Hepatocyte (in vitro differentiated cells): ENCODE measurements at regions not wholly inside any gene's neighbourhood (a gene's known extent, or its start where the extent isn't known, plus 50 kb on each side); places are given as distances from the start of the nearest gene placed in this dataset.

Experiments used
- DNase-seq: peaks from one replicate; pipeline ENCODE4 v3.0.0-alpha.2; 2016; ENCODE audit warnings: low spot score
- H2AFZ ChIP-seq: fragments of 200-600 bp; sonication (generic); 2 replicates; pipeline ENCODE4 v1.6.0; 2016; ENCODE audit warnings: antibody characterized with exemption, mild to moderate bottlenecking
- H3K27ac ChIP-seq: fragments of 200-600 bp; sonication (generic); 2 replicates; pipeline ENCODE4 v1.5.1; 2016; ENCODE audit warnings: mild to moderate bottlenecking
- H3K27me3 ChIP-seq: fragments of 200-600 bp; sonication (generic); 2 replicates; pipeline ENCODE4 v1.6.1; 2016
- H3K36me3 ChIP-seq: fragments of 200-600 bp; sonication (generic); replicated peaks from 2 replicates; pipeline ENCODE4 v1.5.1; 2016; ENCODE audit warnings: low read depth; ENCODE audit not compliant: insufficient read depth
- H3K4me1 ChIP-seq: fragments of 200-600 bp; sonication (generic); 2 replicates; pipeline ENCODE4 v1.5.1; 2016; ENCODE audit warnings: mild to moderate bottlenecking, moderate library complexity; ENCODE audit not compliant: insufficient read depth
- H3K4me2 ChIP-seq: fragments of 200-600 bp; sonication (generic); 2 replicates; pipeline ENCODE4 v1.6.0; 2016
- H3K4me3 ChIP-seq: fragments of 200-600 bp; sonication (generic); 2 replicates; pipeline ENCODE4 v1.5.1; 2016; ENCODE audit warnings: mild to moderate bottlenecking
- H3K79me2 ChIP-seq: fragments of 200-600 bp; sonication (generic); 2 replicates; pipeline ENCODE4 v1.6.0; 2017; ENCODE audit warnings: mild to moderate bottlenecking
- H3K9me2 ChIP-seq: fragments of 200-600 bp; sonication (generic); replicated peaks from 2 replicates; pipeline ENCODE4 v1.6.0; 2017; ENCODE audit warnings: mild to moderate bottlenecking; ENCODE audit not compliant: insufficient read depth
- H3K9me3 ChIP-seq: fragments of 200-600 bp; sonication (generic); 2 replicates; pipeline ENCODE4 v1.5.1; 2016; ENCODE audit warnings: low read depth, mild to moderate bottlenecking
- H4K20me1 ChIP-seq: fragments of 200-600 bp; sonication (generic); 2 replicates; pipeline ENCODE4 v1.6.0; 2016; ENCODE audit warnings: mild to moderate bottlenecking; ENCODE audit not compliant: insufficient read depth, poor library complexity, severe bottlenecking
- EZH2 ChIP-seq: fragments of 200-600 bp; sonication (generic); IDR thresholded peaks from 2 replicates; pipeline ENCODE4 v1.6.1; 2016; ENCODE audit warnings: antibody characterized with exemption, mild to moderate bottlenecking, borderline replicate concordance
- EZH2phosphoT487 ChIP-seq: fragments of 200-600 bp; sonication (generic); IDR thresholded peaks from one replicate; pipeline ENCODE4 v1.6.1; 2018; ENCODE audit warnings: antibody characterized with exemption, mild to moderate bottlenecking, low read depth, moderate library complexity; ENCODE audit not compliant: unreplicated experiment, severe bottlenecking
- WGBS: methylation state at CpG from one replicate; pipeline ENCODE4 v1.1.6; 2016; ENCODE audit warnings: low lambda C conversion rate; ENCODE audit errors: missing lambda C conversion rate; 5-methylcytosine and 5-hydroxymethylcytosine counted together
- TF ChIP-seq, protein P1 (sequence below): fragments of 200-600 bp; sonication (generic); IDR thresholded peaks from 2 replicates; pipeline ENCODE4 v1.5.1; 2016; ENCODE audit warnings: antibody characterized with exemption, mild to moderate bottlenecking; ENCODE audit not compliant: poor library complexity

DNA sequence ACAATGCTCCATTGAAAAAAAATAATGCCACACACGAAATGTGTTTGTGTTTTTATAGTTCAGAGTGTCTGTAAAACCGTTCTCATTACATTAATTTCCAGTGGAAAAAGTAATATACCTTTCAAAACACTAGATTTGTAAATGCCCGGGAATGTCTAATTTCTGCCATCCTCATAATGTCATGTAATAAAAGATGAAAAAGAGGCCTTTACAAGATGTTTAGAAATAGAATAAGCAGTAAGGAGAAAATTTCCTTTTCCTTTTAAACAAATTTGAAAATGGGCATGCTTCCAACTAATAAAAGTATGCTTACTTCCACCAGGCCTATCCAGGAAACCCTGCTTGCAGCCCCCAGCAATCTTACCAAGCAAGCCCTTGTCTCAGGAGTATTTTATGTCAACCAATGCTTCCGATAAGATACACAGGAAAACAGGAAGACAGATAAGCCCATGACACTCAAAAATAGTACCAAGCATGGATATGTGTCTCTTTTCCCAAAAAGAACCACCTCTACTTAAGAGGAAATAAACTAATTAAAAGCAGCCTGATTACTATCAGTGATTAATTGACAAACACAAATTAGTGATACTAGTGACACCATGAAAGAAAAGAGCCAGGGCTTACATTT is 894.7 kb upstream of the INTU start:
- TF ChIP-seq, protein P1, sequence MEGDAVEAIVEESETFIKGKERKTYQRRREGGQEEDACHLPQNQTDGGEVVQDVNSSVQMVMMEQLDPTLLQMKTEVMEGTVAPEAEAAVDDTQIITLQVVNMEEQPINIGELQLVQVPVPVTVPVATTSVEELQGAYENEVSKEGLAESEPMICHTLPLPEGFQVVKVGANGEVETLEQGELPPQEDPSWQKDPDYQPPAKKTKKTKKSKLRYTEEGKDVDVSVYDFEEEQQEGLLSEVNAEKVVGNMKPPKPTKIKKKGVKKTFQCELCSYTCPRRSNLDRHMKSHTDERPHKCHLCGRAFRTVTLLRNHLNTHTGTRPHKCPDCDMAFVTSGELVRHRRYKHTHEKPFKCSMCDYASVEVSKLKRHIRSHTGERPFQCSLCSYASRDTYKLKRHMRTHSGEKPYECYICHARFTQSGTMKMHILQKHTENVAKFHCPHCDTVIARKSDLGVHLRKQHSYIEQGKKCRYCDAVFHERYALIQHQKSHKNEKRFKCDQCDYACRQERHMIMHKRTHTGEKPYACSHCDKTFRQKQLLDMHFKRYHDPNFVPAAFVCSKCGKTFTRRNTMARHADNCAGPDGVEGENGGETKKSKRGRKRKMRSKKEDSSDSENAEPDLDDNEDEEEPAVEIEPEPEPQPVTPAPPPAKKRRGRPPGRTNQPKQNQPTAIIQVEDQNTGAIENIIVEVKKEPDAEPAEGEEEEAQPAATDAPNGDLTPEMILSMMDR, result no peak
- no peak for TF ChIP-seq EZH2
- TF ChIP-seq EZH2phosphoT487, result peak; percentile 56
- no peaks in the 10 kb centered on the region for H3K27me3 ChIP-seq
- H3K4me3 ChIP-seq, result no peak overlapping the region
- no peaks in the 10 kb centered on the region for H3K9me3 ChIP-seq
- no peak overlapping the region for H3K4me2 ChIP-seq
- no peaks in the 10 kb centered on the region for H4K20me1 ChIP-seq
- H3K36me3 ChIP-seq, result no peaks in the 10 kb centered on the region
- H3K27ac ChIP-seq, result no peak overlapping the region
- no peak overlapping the region for H2AFZ ChIP-seq
- no peaks in the 10 kb centered on the region for H3K9me2 ChIP-seq
- WGBS, result 48% methylated on average over 4 of the region's 4 CpGs
- no peak for DNase-seq
- no peaks in the 10 kb centered on the region for H3K79me2 ChIP-seq
- H3K4me1 ChIP-seq, result no peaks in the 10 kb centered on the region

DNA sequence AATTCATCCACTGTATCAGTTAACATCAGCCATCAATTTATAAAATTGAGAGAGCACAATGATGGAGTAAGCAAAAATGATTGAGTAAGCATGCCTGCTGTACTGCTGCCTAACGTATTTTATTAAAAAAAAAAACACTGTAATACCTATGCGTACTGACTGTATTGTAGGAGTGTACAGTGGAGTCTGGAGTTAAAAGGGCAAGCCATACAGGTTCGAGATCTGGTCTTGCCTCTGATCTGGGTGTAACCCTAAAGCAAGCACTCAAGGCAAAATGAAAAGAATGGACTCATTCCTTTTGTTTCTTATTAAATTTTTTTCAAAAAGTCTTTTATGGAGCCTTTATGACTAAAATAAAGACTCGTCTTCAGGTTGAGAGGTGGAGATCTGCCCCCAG is 894.2 kb upstream of the INTU start:
- H3K79me2 ChIP-seq, result no peaks in the 10 kb centered on the region
- H4K20me1 ChIP-seq, result no peaks in the 10 kb centered on the region
- H3K9me3 ChIP-seq, result no peaks in the 10 kb centered on the region
- H3K27me3 ChIP-seq, result no peaks in the 10 kb centered on the region
- no peak for DNase-seq
- H2AFZ ChIP-seq, result no peak overlapping the region
- no peak overlapping the region for H3K4me2 ChIP-seq
- TF ChIP-seq EZH2phosphoT487 (no peak), EZH2 (no peak)
- TF ChIP-seq, protein P1, result no peak
- H3K9me2 ChIP-seq, result no peaks in the 10 kb centered on the region
- no peaks in the 10 kb centered on the region for H3K4me1 ChIP-seq
- no peak overlapping the region for H3K27ac ChIP-seq
- no peak overlapping the region for H3K4me3 ChIP-seq
- no peaks in the 10 kb centered on the region for H3K36me3 ChIP-seq
- 62% methylated on average over 4 of the region's 4 CpGs for WGBS

DNA sequence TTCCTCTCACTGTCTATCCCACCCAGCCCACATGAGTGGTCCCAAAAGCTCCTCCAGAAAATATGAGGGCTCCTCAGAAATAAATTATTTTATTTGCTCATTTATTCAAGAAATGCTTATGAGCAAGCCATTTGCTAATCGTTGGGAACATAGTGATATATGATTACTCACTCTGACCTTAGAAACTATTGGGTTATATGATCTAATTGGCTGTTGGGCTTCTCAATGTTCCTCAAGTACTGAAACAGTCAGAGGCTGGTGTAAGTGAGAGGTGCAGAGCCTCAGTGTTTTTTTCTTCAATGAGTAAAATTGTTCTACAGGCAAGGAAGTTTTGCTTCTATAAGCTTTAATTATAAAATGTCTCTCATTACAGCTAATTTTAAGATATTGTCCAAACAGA is 893.8 kb upstream of the INTU start:
- Histone ChIP-seq H3K9me3 (no peaks in the 10 kb centered on the region), H3K79me2 (no peaks in the 10 kb centered on the region), H3K9me2 (no peaks in the 10 kb centered on the region), H3K4me2 (no peak overlapping the region), H3K4me3 (no peak overlapping the region), H3K4me1 (no peaks in the 10 kb centered on the region), H4K20me1 (no peaks in the 10 kb centered on the region), H3K36me3 (no peaks in the 10 kb centered on the region), H2AFZ (no peak overlapping the region), H3K27me3 (no peaks in the 10 kb centered on the region), H3K27ac (no peak overlapping the region)
- no peak for DNase-seq
- 46% methylated on average over 1 of the region's 1 CpG for WGBS
- TF ChIP-seq, protein P1, result no peak
- TF ChIP-seq EZH2 (no peak), EZH2phosphoT487 (no peak)
